ENCODE measurements at regions not wholly inside any gene's neighbourhood (a gene's known extent, or its start where the extent isn't known, plus 50 kb on each side); places are given as distances from the start of the nearest gene placed in this dataset.

- DNase-seq (ENCODE audit: low spot score): no peak
- no peak for TF ChIP-seq CTCF (conservative IDR thresholded peaks at IDR 0.05; ENCODE audit: low read depth)
- POLR2A ChIA-PET (ENCODE audit: low non-redundant PET): no interaction called here
- CTCF ChIA-PET: no interaction called here
- H3K27ac ChIP-seq: no peak overlapping the region
Measured at GRCh38 chr16:5653041-5653440, 555.4 kb upstream of the EEF2KMT start.

- CTCF ChIA-PET: no interaction called here
- DNase-seq (ENCODE audit: low spot score): no peak
- H3K27ac ChIP-seq: no peak overlapping the region
- TF ChIP-seq CTCF (conservative IDR thresholded peaks at IDR 0.05; ENCODE audit: low read depth): no peak
- POLR2A ChIA-PET (ENCODE audit: low non-redundant PET): no interaction called here
Measured at GRCh38 chr16:5649762-5650743, 552.5 kb upstream of the EEF2KMT start.

- no peak for TF ChIP-seq CTCF (conservative IDR thresholded peaks at IDR 0.05; ENCODE audit: low read depth)
- no peak for DNase-seq (ENCODE audit: low spot score)
- CTCF ChIA-PET: no interaction called here
- no peak overlapping the region for H3K27ac ChIP-seq
- POLR2A ChIA-PET (ENCODE audit: low non-redundant PET): no interaction called here
Measured at GRCh38 chr16:5647051-5647450, 549.5 kb upstream of the EEF2KMT start.

GRCh38 chr16:5643855-5644531 is 546.4 kb upstream of the EEF2KMT start:
- POLR2A ChIA-PET (ENCODE audit: low non-redundant PET): no interaction called here
- TF ChIP-seq CTCF (conservative IDR thresholded peaks at IDR 0.05; ENCODE audit: low read depth): no peak
- H3K27ac ChIP-seq: no peak overlapping the region
- CTCF ChIA-PET: no interaction called here
- DNase-seq (ENCODE audit: low spot score): no peak

GRCh38 chr16:5642436-5642835 is 544.8 kb upstream of the EEF2KMT start:
- TF ChIP-seq CTCF (conservative IDR thresholded peaks at IDR 0.05; ENCODE audit: low read depth): no peak
- H3K27ac ChIP-seq: no peak overlapping the region
- POLR2A ChIA-PET (ENCODE audit: low non-redundant PET): no interaction called here
- DNase-seq (ENCODE audit: low spot score): no peak
- CTCF ChIA-PET: no interaction called here

- DNase-seq (ENCODE audit: low spot score): no peak
- H3K27ac ChIP-seq: no peak overlapping the region
- CTCF ChIA-PET: no interaction called here
- POLR2A ChIA-PET (ENCODE audit: low non-redundant PET): no interaction called here
- no peak for TF ChIP-seq CTCF (conservative IDR thresholded peaks at IDR 0.05; ENCODE audit: low read depth)
Measured at GRCh38 chr16:5642011-5642410, 544.4 kb upstream of the EEF2KMT start.

Measured in RWPE1 (cell line).